CD4-positive, alpha-beta T cell treated with Interleukin-12 subunit alpha and Interleukin-12 subunit beta, for 1 hour (primary cell): ENCODE measurements at regions not wholly inside any gene's neighbourhood (a gene's known extent, or its start where the extent isn't known, plus 50 kb on each side); places are given as distances from the start of the nearest gene placed in this dataset.

Source experiments
- DNase-seq: peaks from one replicate; pipeline ENCODE4 v3.0.0-alpha.2; 2020

DNA sequence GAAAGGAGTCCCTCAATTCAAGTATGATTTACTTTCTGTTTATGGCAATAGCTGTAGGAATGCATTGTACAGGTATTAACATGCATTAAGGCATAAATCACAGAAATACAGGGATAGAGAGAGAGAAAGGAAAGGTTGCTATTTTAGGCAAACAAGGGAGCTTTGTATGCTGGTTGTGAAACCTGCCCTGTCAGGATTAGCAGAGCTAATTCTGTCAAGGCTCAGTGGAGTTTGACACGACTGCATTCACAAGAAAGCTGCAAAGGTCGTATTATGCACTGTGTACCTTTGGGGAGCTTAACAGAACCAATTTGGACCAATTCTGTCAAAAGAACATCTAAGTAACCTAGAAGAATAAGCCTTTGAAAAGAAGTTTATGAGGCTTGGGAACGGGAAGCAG is 239.3 kb downstream of the GRIA2 start:
- no peak for DNase-seq

DNA sequence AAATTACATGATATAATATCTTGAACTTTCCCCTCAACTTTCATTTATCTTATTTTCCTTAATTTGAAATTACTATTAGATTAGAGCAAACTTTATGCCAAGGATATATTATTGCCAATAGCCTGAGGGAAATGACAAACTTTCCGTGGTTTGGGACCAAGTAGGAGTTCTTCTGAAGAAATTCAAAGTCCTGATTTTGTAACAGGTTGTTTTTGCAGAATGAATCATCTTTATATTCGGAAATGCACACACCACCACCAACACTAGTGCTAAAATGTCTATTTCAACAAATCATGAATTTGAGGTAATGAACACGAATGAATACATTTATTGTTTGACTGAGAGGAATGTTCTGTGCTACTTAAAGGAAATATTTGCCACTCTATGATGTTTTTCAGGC is 226.7 kb downstream of the GRIA2 start:
- DNase-seq: no peak

DNA sequence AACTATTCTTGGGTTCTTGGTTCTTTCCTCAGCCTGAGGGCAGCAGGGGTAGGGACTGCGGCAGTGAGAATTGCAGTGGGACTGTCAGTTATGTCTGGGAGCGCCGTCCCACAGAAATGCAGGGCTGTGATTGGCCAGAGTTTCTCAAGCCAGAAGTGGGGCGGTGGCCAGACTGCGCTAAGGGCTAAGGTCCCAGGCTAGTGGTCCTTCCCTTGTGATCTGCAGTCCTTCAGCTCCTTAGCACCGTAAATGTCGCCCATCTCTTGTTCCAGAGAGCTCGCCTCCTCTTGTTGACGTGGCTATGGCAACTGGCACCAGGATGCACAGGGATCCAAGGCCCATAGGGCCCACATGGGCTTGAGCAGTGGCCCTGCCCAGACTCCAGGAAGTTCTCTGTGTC is 223.5 kb downstream of the GRIA2 start:
- no peak for DNase-seq

DNA sequence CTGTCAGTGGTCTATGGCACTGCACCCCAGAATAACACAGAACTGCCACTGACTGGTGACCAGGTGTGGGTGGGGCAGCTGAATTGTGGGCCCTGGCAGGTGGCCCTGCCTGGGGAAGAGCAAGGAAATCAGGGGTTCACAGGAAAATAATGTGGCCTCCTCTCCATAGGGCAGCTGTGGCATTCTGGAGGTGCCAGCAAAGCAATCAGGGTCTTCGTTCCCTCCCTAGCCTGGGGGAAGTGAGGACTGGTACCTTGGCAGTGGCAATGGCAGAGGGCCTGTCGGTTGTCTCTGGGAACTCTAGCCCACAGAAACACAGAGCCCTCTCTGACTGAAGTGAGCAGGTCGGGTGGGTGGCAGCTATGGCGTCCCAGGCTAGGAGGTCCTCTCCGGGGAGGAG is 223.0 kb downstream of the GRIA2 start:
- DNase-seq: no peak

DNA sequence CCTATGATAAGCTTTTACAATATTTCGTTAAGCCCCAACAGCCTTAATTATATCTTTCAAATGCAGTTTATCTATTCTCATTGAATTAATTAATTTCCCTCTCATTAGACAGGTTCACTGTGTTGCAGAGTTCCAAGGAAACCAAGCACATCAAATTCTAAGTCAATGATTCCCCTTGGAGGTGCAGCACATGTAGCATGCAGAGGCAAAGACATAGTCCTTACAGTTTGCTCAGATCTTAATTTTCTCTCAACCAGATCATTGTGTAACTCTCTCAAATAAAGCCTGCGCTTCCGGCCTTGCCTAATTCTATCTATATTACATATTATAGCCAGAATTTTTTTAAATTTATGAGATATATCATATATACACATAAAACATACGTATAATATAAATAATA is 205.4 kb downstream of the GRIA2 start:
- DNase-seq: no peak

DNA sequence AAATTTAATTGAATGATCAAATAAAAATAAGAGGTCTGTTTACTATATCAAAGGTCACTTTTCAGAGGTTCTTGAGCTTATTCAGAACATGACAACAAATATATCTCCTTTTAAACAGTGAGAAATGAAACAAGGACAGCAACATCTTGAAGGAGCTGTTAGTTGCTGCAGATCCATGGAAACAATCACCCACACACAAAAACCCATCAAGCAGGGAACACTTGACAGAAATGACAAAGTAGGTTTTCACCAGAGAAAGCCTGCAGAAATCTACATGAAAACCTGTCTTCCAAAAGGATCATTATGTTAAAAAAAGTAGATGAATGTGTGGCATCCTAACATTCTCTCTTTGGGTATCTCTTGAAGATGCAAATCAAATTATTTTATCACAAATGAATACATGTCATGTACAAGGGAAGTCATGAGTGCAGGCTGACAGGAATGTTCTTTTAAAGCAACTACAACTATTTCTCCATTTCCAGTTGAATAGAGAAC is 203.0 kb downstream of the GRIA2 start:
- no peak for DNase-seq

DNA sequence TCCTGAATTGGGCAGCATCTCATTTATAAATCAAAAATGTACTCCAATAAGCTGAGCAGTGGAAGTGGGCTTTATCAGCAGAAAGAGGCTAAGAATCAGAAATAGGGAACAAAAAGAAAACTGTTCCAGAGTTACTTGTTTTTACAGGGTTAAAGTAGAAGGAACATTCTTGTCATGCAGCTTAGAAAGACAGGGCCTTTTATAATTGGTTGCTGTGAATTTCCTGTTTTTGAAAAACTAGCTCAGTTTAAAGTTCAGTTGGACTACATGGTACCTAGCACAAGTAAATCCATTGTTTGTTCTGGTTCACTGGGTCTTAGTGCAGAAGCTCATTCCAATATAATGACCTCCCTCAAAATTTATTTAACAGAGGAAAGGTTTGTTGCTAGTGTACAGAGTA is 200.8 kb downstream of the GRIA2 start:
- DNase-seq: no peak
